ENCODE measurements at regions not wholly inside any gene's neighbourhood (a gene's known extent, or its start where the extent isn't known, plus 50 kb on each side); places are given as distances from the start of the nearest gene placed in this dataset.

DNA sequence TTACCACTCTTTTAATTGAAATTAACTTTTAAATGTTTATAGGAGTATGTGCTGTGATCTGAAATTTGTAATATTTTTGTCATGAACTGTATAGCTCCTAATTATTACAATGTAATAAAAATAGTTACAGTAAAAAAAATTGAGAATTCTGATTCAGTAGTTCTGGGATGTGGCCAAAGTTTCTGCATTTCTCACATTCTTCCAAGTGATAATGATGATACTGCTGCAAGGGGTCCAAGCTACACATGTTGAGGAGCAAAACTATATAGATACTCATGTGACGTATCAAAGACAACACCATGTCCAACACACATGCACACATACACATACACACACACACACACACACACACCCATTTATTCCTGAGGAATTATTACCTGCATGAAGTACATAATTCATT lies 71.0 kb upstream of the FAM83B start:
- H3K4me3 ChIP-seq (ENCODE audit: low read depth, low read length) = no peak overlapping the region
- TF ChIP-seq, protein P1, sequence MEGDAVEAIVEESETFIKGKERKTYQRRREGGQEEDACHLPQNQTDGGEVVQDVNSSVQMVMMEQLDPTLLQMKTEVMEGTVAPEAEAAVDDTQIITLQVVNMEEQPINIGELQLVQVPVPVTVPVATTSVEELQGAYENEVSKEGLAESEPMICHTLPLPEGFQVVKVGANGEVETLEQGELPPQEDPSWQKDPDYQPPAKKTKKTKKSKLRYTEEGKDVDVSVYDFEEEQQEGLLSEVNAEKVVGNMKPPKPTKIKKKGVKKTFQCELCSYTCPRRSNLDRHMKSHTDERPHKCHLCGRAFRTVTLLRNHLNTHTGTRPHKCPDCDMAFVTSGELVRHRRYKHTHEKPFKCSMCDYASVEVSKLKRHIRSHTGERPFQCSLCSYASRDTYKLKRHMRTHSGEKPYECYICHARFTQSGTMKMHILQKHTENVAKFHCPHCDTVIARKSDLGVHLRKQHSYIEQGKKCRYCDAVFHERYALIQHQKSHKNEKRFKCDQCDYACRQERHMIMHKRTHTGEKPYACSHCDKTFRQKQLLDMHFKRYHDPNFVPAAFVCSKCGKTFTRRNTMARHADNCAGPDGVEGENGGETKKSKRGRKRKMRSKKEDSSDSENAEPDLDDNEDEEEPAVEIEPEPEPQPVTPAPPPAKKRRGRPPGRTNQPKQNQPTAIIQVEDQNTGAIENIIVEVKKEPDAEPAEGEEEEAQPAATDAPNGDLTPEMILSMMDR (IDR thresholded peaks at IDR 0.05; ENCODE audit: borderline replicate concordance, insufficient read depth, low read depth, low read length) = no peak

GRCh38 chr6:54776891-54777290 lies 69.7 kb upstream of the FAM83B start:
- TF ChIP-seq, protein P1 (IDR thresholded peaks at IDR 0.05; ENCODE audit: borderline replicate concordance, insufficient read depth, low read depth, low read length) = no peak
- H3K4me3 ChIP-seq (ENCODE audit: low read depth, low read length) = no peak overlapping the region

- no peak overlapping the region for H3K4me3 ChIP-seq (ENCODE audit: low read depth, low read length)
- TF ChIP-seq, protein P1 (IDR thresholded peaks at IDR 0.05; ENCODE audit: borderline replicate concordance, insufficient read depth, low read depth, low read length) = no peak
These were observed 67.8 kb upstream of the FAM83B start for GRCh38 chr6:54778731-54779130.

DNA sequence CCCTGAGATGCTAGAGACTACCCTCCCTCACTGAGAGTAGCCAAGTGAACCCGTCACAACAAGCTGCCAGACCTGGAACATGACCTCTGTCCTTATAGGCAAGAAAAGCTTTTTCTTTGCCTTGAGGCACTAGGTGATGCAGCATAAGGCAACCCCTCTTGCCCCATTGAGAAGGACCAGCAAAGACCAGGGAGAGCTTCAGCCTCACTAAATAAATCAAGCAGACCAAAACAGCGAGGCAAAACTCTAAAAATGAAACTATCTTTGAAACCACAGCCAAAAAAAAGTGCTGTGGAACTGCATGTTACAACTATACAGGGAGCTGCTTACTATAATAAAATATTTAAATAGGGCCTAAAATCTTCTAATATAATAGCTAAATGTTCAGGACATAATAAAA lies 62.6 kb upstream of the FAM83B start:
- no peak overlapping the region for H3K4me3 ChIP-seq (ENCODE audit: low read depth, low read length)
- TF ChIP-seq, protein P1 (IDR thresholded peaks at IDR 0.05; ENCODE audit: borderline replicate concordance, insufficient read depth, low read depth, low read length) = no peak

GRCh38 chr6:54786154-54786553 lies 60.4 kb upstream of the FAM83B start:
- no peak overlapping the region for H3K4me3 ChIP-seq (ENCODE audit: low read depth, low read length)
- TF ChIP-seq, protein P1 (IDR thresholded peaks at IDR 0.05; ENCODE audit: borderline replicate concordance, insufficient read depth, low read depth, low read length) = no peak

DNA sequence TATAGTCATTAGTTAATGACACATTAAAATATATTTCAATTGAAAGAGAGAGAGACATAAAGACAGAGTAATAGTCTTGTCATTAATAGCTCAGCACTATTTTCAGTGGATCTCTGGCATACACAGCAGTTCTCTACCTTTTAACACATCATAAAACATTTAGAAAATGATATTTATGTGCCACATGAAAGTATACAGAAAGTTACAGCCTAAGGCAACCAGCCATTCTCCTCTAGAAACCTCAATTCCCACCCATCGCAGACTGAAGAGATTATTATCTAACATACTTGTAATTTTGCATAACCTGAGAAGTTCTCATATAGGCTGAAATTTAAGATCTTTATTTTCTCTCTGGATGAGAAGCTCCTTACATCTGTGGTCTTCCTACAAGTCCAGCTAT lies 58.7 kb upstream of the FAM83B start:
- TF ChIP-seq, protein P1 (IDR thresholded peaks at IDR 0.05; ENCODE audit: borderline replicate concordance, insufficient read depth, low read depth, low read length) = no peak
- H3K4me3 ChIP-seq (ENCODE audit: low read depth, low read length) = no peak overlapping the region

Data from GM12875 (cell line).